ENCODE measurements at regions not wholly inside any gene's neighbourhood (a gene's known extent, or its start where the extent isn't known, plus 50 kb on each side); places are given as distances from the start of the nearest gene placed in this dataset.

- TF ChIP-seq, protein P1, sequence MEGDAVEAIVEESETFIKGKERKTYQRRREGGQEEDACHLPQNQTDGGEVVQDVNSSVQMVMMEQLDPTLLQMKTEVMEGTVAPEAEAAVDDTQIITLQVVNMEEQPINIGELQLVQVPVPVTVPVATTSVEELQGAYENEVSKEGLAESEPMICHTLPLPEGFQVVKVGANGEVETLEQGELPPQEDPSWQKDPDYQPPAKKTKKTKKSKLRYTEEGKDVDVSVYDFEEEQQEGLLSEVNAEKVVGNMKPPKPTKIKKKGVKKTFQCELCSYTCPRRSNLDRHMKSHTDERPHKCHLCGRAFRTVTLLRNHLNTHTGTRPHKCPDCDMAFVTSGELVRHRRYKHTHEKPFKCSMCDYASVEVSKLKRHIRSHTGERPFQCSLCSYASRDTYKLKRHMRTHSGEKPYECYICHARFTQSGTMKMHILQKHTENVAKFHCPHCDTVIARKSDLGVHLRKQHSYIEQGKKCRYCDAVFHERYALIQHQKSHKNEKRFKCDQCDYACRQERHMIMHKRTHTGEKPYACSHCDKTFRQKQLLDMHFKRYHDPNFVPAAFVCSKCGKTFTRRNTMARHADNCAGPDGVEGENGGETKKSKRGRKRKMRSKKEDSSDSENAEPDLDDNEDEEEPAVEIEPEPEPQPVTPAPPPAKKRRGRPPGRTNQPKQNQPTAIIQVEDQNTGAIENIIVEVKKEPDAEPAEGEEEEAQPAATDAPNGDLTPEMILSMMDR (IDR thresholded peaks at IDR 0.05) = no peak
- Histone ChIP-seq H3K27ac (no peak overlapping the region), H3K4me3 (no peak overlapping the region), H3K36me3 (ENCODE audit: insufficient read depth in 1 of 2, low read depth in 1 of 2) (no peaks in the 10 kb centered on the region), H3K4me1 (no peaks in the 10 kb centered on the region), H3K9me3 (no peaks in the 10 kb centered on the region), H3K27me3 (ENCODE audit: insufficient read depth in 3 of 3, low read length in 2 of 3) (no peaks in the 10 kb centered on the region)
- 94 to 100% (median 95%) methylated on average over 5 of the region's 5 CpGs for WGBS, 3 donors
- DNase-seq (no peak), ATAC-seq (no peak)
- intact Hi-C loops (cut with DNase I) = no loop called here
These were observed 53.0 kb upstream of the INSIG1 start for GRCh38 chr7:155244675-155245074.

GRCh38 chr7:155247479-155248365 lies 50.0 kb upstream of the INSIG1 start:
- Histone ChIP-seq H3K27ac (no peak overlapping the region), H3K4me3 (no peak overlapping the region), H3K4me1 (no peaks in the 10 kb centered on the region), H3K36me3 (ENCODE audit: insufficient read depth in 1 of 2, low read depth in 1 of 2) (no peaks in the 10 kb centered on the region), H3K9me3 (no peaks in the 10 kb centered on the region), H3K27me3 (ENCODE audit: insufficient read depth in 3 of 3, low read length in 2 of 3) (no peaks in the 10 kb centered on the region)
- no peak for ATAC-seq
- TF ChIP-seq, protein P1 (IDR thresholded peaks at IDR 0.05) = no peak
- intact Hi-C loops (cut with DNase I) = no loop called here
- WGBS, 3 donors = 81 to 86% (median 82%) methylated on average over 14 of the region's 14 CpGs
- DNase-seq = no peak
